ENCODE measurements at regions not wholly inside any gene's neighbourhood (a gene's known extent, or its start where the extent isn't known, plus 50 kb on each side); places are given as distances from the start of the nearest gene placed in this dataset.

DNA sequence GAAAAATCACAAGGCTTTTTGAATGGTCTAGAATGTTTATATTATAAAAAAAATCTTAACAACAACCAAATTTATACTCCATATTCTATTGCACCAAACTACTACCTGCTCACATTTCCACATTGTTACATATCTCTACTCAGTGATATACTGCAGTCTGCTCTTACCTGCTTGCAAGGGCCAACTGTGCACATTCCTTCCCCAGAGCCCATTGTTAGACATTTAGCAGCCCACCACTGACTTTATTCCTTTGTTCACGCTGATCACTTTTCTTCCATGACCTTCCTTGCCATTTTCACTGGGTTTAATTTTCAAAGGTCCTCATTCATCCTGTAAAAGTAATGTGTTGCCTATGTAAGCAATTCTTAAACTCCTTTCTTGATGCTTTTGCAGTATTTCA, 109.7 kb upstream of the KCNJ3 start:
- TF ChIP-seq, protein P1, sequence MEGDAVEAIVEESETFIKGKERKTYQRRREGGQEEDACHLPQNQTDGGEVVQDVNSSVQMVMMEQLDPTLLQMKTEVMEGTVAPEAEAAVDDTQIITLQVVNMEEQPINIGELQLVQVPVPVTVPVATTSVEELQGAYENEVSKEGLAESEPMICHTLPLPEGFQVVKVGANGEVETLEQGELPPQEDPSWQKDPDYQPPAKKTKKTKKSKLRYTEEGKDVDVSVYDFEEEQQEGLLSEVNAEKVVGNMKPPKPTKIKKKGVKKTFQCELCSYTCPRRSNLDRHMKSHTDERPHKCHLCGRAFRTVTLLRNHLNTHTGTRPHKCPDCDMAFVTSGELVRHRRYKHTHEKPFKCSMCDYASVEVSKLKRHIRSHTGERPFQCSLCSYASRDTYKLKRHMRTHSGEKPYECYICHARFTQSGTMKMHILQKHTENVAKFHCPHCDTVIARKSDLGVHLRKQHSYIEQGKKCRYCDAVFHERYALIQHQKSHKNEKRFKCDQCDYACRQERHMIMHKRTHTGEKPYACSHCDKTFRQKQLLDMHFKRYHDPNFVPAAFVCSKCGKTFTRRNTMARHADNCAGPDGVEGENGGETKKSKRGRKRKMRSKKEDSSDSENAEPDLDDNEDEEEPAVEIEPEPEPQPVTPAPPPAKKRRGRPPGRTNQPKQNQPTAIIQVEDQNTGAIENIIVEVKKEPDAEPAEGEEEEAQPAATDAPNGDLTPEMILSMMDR (conservative IDR thresholded peaks at IDR 0.05; ENCODE audit: low read depth in 2 of 2), result no peak
- TF ChIP-seq POLR2AphosphoS5 (IDR thresholded peaks at IDR 0.05; ENCODE audit: low read depth), result no peak
- TF ChIP-seq EZH2 (IDR thresholded peaks at IDR 0.05; ENCODE audit: low read depth, unreplicated experiment), result no peak
- no peak for TF ChIP-seq EZH2phosphoT487 (IDR thresholded peaks at IDR 0.05; ENCODE audit: unreplicated experiment)
- TF ChIP-seq, protein P2, sequence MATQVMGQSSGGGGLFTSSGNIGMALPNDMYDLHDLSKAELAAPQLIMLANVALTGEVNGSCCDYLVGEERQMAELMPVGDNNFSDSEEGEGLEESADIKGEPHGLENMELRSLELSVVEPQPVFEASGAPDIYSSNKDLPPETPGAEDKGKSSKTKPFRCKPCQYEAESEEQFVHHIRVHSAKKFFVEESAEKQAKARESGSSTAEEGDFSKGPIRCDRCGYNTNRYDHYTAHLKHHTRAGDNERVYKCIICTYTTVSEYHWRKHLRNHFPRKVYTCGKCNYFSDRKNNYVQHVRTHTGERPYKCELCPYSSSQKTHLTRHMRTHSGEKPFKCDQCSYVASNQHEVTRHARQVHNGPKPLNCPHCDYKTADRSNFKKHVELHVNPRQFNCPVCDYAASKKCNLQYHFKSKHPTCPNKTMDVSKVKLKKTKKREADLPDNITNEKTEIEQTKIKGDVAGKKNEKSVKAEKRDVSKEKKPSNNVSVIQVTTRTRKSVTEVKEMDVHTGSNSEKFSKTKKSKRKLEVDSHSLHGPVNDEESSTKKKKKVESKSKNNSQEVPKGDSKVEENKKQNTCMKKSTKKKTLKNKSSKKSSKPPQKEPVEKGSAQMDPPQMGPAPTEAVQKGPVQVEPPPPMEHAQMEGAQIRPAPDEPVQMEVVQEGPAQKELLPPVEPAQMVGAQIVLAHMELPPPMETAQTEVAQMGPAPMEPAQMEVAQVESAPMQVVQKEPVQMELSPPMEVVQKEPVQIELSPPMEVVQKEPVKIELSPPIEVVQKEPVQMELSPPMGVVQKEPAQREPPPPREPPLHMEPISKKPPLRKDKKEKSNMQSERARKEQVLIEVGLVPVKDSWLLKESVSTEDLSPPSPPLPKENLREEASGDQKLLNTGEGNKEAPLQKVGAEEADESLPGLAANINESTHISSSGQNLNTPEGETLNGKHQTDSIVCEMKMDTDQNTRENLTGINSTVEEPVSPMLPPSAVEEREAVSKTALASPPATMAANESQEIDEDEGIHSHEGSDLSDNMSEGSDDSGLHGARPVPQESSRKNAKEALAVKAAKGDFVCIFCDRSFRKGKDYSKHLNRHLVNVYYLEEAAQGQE (IDR thresholded peaks at IDR 0.05; ENCODE audit: unreplicated experiment), result no peak
- TF ChIP-seq CREB1 (CRISPR knock-in tag; IDR thresholded peaks at IDR 0.05; ENCODE audit: low read depth), result no peak
- TF ChIP-seq ZNF331 (CRISPR knock-in tag; IDR thresholded peaks at IDR 0.05; ENCODE audit: low read depth), result no peak
- TF ChIP-seq, protein P3, sequence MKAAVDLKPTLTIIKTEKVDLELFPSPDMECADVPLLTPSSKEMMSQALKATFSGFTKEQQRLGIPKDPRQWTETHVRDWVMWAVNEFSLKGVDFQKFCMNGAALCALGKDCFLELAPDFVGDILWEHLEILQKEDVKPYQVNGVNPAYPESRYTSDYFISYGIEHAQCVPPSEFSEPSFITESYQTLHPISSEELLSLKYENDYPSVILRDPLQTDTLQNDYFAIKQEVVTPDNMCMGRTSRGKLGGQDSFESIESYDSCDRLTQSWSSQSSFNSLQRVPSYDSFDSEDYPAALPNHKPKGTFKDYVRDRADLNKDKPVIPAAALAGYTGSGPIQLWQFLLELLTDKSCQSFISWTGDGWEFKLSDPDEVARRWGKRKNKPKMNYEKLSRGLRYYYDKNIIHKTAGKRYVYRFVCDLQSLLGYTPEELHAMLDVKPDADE (IDR thresholded peaks at IDR 0.05), result no peak
